ENCODE measurements at regions not wholly inside any gene's neighbourhood (a gene's known extent, or its start where the extent isn't known, plus 50 kb on each side); places are given as distances from the start of the nearest gene placed in this dataset.

- no peaks in the 10 kb centered on the region for H3K27me3 ChIP-seq (ENCODE audit: control insufficient read depth in 1 of 2, insufficient read depth in 2 of 2, low read length in 2 of 2)
- no TSS peak for BruUV-seq (replicated peaks)
- H3K79me2 ChIP-seq (ENCODE audit: insufficient read depth, low read length), result no peaks in the 10 kb centered on the region
- POLR2A ChIA-PET, result no interaction called here
- no peak overlapping the region for H2AFZ ChIP-seq (ENCODE audit: low read length)
- H3K4me2 ChIP-seq (ENCODE audit: low read depth, low read length), result no peak overlapping the region
- CTCF ChIA-PET (ENCODE audit: low intra/inter-chr PET ratio, low total read pairs), result no interaction called here
- DNase-seq (ENCODE audit: low spot score) (no peak), ATAC-seq (no peak), FAIRE-seq (no peak)
- H3K9me3 ChIP-seq (ENCODE audit: low read length), result no peaks in the 10 kb centered on the region
- intact Hi-C loops (cut with micrococcal nuclease; ENCODE audit: unreplicated experiment), result no loop called here
- no peaks in the 10 kb centered on the region for H3K36me3 ChIP-seq (replicated peaks in 1 of 2; ENCODE audit: control insufficient read depth in 1 of 2, insufficient read depth in 2 of 2, low read length in 2 of 2)
- TF ChIP-seq ZNF253 (CRISPR knock-in tag; IDR thresholded peaks at IDR 0.05; ENCODE audit: borderline replicate concordance) (no peak), HIVEP1 (CRISPR knock-in tag; IDR thresholded peaks at IDR 0.05) (no peak), ZNF580 (CRISPR knock-in tag; IDR thresholded peaks at IDR 0.05; ENCODE audit: borderline replicate concordance, low read depth) (no peak), ZNF292 (CRISPR knock-in tag; IDR thresholded peaks at IDR 0.05; ENCODE audit: borderline replicate concordance, low read depth) (no peak), ZEB1 (IDR thresholded peaks at IDR 0.05; ENCODE audit: insufficient replicate concordance, low read depth) (no peak)
- 30% methylated on average over 2 of the region's 2 CpGs for WGBS (ENCODE audit: low lambda C conversion rate)
- no peaks in the 10 kb centered on the region for H4K20me1 ChIP-seq (ENCODE audit: insufficient read depth, low read length)
- no peak overlapping the region for H3K27ac ChIP-seq (ENCODE audit: extremely low read length, insufficient read depth, low read length)
- H3K9ac ChIP-seq (ENCODE audit: insufficient read depth, low read depth, low read length), result no peak overlapping the region
- H3K4me1 ChIP-seq (ENCODE audit: insufficient read depth, low read length), result peaks cover 7% of the 10 kb centered on the region
- in situ Hi-C loops (cut with HindIII; ENCODE audit: extremely low pct_ligation_motif_present, low pct_unique_long_range_greater_than_20kb), result no loop called here
- no peak overlapping the region for H3K4me3 ChIP-seq (replicated peaks in 1 of 3; ENCODE audit: insufficient read depth in 1 of 3, low read depth in 2 of 3, low read length in 3 of 3)
These were observed 92.9 kb downstream of the PLEKHG1 start for GRCh38 chr6:150692604-150693003.

GRCh38 chr6:150694889-150695288 is 95.2 kb downstream of the PLEKHG1 start:
- H3K4me2 ChIP-seq (ENCODE audit: low read depth, low read length), result no peak overlapping the region
- H3K4me3 ChIP-seq (replicated peaks in 1 of 3; ENCODE audit: insufficient read depth in 1 of 3, low read depth in 2 of 3, low read length in 3 of 3), result no peak overlapping the region
- BruUV-seq (replicated peaks), result no TSS peak
- in situ Hi-C loops (cut with HindIII; ENCODE audit: extremely low pct_ligation_motif_present, low pct_unique_long_range_greater_than_20kb), result no loop called here
- ChIA-PET POLR2A (no interaction called here), CTCF (ENCODE audit: low intra/inter-chr PET ratio, low total read pairs) (no interaction called here)
- no peak overlapping the region for H3K9ac ChIP-seq (ENCODE audit: insufficient read depth, low read depth, low read length)
- DNase-seq (ENCODE audit: low spot score) (no peak), FAIRE-seq (no peak), ATAC-seq (no peak)
- no peaks in the 10 kb centered on the region for H4K20me1 ChIP-seq (ENCODE audit: insufficient read depth, low read length)
- H3K79me2 ChIP-seq (ENCODE audit: insufficient read depth, low read length), result no peaks in the 10 kb centered on the region
- H3K27ac ChIP-seq (ENCODE audit: extremely low read length, insufficient read depth, low read length), result no peak overlapping the region
- intact Hi-C loops (cut with micrococcal nuclease; ENCODE audit: unreplicated experiment), result no loop called here
- no peaks in the 10 kb centered on the region for H3K4me1 ChIP-seq (ENCODE audit: insufficient read depth, low read length)
- no peak overlapping the region for H2AFZ ChIP-seq (ENCODE audit: low read length)
- no peaks in the 10 kb centered on the region for H3K9me3 ChIP-seq (ENCODE audit: low read length)
- no peaks in the 10 kb centered on the region for H3K36me3 ChIP-seq (replicated peaks in 1 of 2; ENCODE audit: control insufficient read depth in 1 of 2, insufficient read depth in 2 of 2, low read length in 2 of 2)
- H3K27me3 ChIP-seq (ENCODE audit: control insufficient read depth in 1 of 2, insufficient read depth in 2 of 2, low read length in 2 of 2), result no peaks in the 10 kb centered on the region; a peak in 1 of 5 replicates
- TF ChIP-seq DZIP1 (CRISPR knock-in tag; IDR thresholded peaks at IDR 0.05), result no peak
- TF ChIP-seq SNAPC2 (CRISPR knock-in tag; IDR thresholded peaks at IDR 0.05), result no peak
- TF ChIP-seq MAF1 (CRISPR knock-in tag; IDR thresholded peaks at IDR 0.05; ENCODE audit: borderline replicate concordance), result no peak
- no peak for TF ChIP-seq GATAD2A (CRISPR knock-in tag; IDR thresholded peaks at IDR 0.05)
- TF ChIP-seq CREBL2 (CRISPR knock-in tag; IDR thresholded peaks at IDR 0.05; ENCODE audit: borderline replicate concordance), result no peak
- no peak for TF ChIP-seq ZNF788 (CRISPR knock-in tag; IDR thresholded peaks at IDR 0.05; ENCODE audit: borderline replicate concordance)

Data from HepG2 (cell line).